Esophagus squamous epithelium (tissue), 5 donors: ENCODE measurements at regions not wholly inside any gene's neighbourhood (a gene's known extent, or its start where the extent isn't known, plus 50 kb on each side); places are given as distances from the start of the nearest gene placed in this dataset.
"Not testable (repeated sequence)": the region's sequence is repeated elsewhere in the genome, so short reads cannot be mapped to it uniquely, and the experiment has no call there.

ENCODE experiments used
- DNase-seq: peaks from one replicate; lab custom pipeline; 2025; lab: John Stamatoyannopoulos, UW
- H3K27ac ChIP-seq, 4 donors: fragments of 200-600 bp; sonication (generic); one replicate each; pipeline ENCODE4 v1.5.1; 2016 to 2019; ENCODE audit warnings: mild to moderate bottlenecking in 1 of 4
- H3K27me3 ChIP-seq, 4 donors: fragments of 200-600 bp; sonication (generic); 1 replicate in 3 of 4; 2 replicates in 1 of 4; pipeline versions ENCODE4 v1.5.1 to v1.6.0; 2017 to 2021; ENCODE audit warnings: antibody characterized with exemption in 1 of 4
- H3K36me3 ChIP-seq, 3 donors: fragments of 200-600 bp; sonication (generic); one replicate each; pipeline ENCODE4 v1.5.1; 2016 to 2019
- H3K4me1 ChIP-seq, 3 donors: fragments of 200-600 bp; sonication (generic); one replicate each; pipeline ENCODE4 v1.5.1; 2017 to 2019
- H3K4me3 ChIP-seq, 4 donors: fragments of 200-600 bp; sonication (generic); 1 replicate in 3 of 4; 2 replicates in 1 of 4; pipeline ENCODE4 v1.5.1; 2016 to 2019; ENCODE audit warnings: mild to moderate bottlenecking in 2 of 4, moderate library complexity in 1 of 4
- H3K9me3 ChIP-seq, 3 donors: fragments of 200-600 bp; sonication (generic); one replicate each; pipeline ENCODE4 v1.5.1; 2016 to 2019
- POLR2A ChIP-seq, 4 donors: fragments of 450-650 bp; IDR thresholded peaks; one replicate each; pipeline ENCODE4 v1.6.1; 2017; ENCODE audit warnings: antibody characterized with exemption in 4 of 4, mild to moderate bottlenecking in 4 of 4, moderate library complexity in 3 of 4
- WGBS, 2 donors: methylation state at CpG; one replicate each; pipeline ENCODE4 v1.1.5; 2018; 5-methylcytosine and 5-hydroxymethylcytosine counted together
- intact Hi-C: fragments of 100-400 bp; cut with DNase I; formaldehyde crosslinking; loops from one replicate; pipeline ENCODE4 v1.15.0; 2022
- TF ChIP-seq, protein P1 (sequence below), 6 experiments: fragments of 450-650 bp in 4 of 6; fragments of 200-600 bp in 2 of 6; sonication (generic) in 2 of 6; IDR thresholded peaks; one replicate each; pipeline ENCODE4 v1.5.1; 2016 to 2019; ENCODE audit warnings: antibody characterized with exemption in 6 of 6, mild to moderate bottlenecking in 4 of 6, moderate library complexity in 4 of 6
- donor health status: DM: yes; HTN: yes; CAD: no.

DNA sequence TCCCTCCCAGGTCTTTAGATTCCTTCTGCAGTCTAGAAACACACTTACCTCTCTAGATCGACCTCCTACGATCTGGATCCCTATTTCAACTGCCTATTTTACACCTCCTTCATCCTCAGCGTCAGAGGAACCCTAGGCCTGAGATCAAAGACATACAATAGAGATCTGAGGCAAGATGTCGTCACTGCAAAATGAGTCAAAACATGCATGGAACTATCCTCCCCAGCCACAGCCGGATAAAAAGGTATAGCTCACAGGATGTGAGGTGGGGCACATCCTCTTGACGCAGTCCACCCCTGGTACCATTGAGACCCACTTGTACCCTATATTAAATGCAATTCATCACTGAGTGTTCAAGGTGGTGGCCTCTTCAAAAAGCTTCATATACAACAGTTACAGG, 63.7 kb upstream of the DNAJC10 start:
- no peak for DNase-seq
- intact Hi-C loops: loop anchor here (5.0 kb wide), 1 partner anchor 465 kb away; no protein-coding TSS in a partner anchor
- whole genome bisulfite sequencing, 2 donors: 61 to 63% methylated on average over 5 to 6 of the region's 6 CpGs

DNA sequence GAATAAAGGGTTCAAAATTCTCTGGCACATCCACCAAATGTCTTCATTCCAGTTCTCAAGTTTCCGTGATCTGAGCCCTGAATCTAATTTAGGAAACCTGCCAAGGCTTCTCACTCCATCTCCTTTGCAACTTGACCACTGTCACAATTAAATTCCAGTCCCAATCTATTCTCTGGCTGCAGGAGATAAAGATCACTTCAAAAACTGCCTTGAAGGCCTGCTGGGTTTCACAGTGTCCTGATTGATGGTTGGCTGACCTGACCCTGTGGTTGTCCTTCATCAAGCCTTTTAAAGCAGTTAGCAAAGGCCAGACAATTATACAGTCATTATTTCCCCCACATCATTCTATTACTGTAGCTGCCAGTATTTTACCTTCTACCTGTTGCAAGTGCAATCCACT, 60.3 kb upstream of the DNAJC10 start:
- Histone ChIP-seq H3K4me3 (no peak overlapping the region), H3K4me1 (peaks cover 0 to 3% (median 0%) of the 10 kb centered on the region in 3 donors), H3K9me3 (no peaks in the 10 kb centered on the region), H3K27ac (no peak overlapping the region), H3K36me3 (no peaks in the 10 kb centered on the region), H3K27me3 (no peaks in the 10 kb centered on the region)
- no peak for DNase-seq
- WGBS, 2 donors: 29 to 63% methylated on average over 1 of the region's 1 CpG
- TF ChIP-seq, protein P1, sequence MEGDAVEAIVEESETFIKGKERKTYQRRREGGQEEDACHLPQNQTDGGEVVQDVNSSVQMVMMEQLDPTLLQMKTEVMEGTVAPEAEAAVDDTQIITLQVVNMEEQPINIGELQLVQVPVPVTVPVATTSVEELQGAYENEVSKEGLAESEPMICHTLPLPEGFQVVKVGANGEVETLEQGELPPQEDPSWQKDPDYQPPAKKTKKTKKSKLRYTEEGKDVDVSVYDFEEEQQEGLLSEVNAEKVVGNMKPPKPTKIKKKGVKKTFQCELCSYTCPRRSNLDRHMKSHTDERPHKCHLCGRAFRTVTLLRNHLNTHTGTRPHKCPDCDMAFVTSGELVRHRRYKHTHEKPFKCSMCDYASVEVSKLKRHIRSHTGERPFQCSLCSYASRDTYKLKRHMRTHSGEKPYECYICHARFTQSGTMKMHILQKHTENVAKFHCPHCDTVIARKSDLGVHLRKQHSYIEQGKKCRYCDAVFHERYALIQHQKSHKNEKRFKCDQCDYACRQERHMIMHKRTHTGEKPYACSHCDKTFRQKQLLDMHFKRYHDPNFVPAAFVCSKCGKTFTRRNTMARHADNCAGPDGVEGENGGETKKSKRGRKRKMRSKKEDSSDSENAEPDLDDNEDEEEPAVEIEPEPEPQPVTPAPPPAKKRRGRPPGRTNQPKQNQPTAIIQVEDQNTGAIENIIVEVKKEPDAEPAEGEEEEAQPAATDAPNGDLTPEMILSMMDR (IDR thresholded peaks at IDR 0.05): no peak
- TF ChIP-seq POLR2A (IDR thresholded peaks at IDR 0.05): no peak
- intact Hi-C loops: no loop called here

More for the DNA sequence above, 63.7 kb upstream of the DNAJC10 start:
- H3K9me3 ChIP-seq: no peaks in the 10 kb centered on the region
- H3K27ac ChIP-seq: no peak overlapping the region
- no peak for TF ChIP-seq POLR2A (IDR thresholded peaks at IDR 0.05)
- TF ChIP-seq, protein P1 (IDR thresholded peaks at IDR 0.05): no peak
- H3K4me1 ChIP-seq: peaks cover 0 to 6% (median 0%) of the 10 kb centered on the region in 3 donors
- no peak overlapping the region for H3K4me3 ChIP-seq
- no peaks in the 10 kb centered on the region for H3K27me3 ChIP-seq
- H3K36me3 ChIP-seq: no peaks in the 10 kb centered on the region

DNA sequence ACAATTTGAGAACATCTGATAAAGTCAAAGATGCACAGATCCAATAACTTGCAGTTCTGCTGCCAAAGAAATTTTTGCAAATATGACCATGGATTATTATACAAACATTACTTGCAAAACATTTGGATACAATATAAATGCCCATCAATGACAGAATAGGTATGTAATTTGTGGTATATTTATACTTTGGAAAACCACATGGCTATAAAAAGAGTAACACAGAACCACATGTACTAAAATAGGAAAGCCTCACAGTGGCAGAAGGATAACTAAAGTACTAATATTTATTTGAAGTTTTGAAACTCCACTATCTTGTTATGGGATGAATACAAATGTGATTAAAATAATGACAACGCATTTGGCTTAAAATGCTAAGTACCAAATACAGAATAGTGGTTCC, 51.8 kb upstream of the DNAJC10 start:
- Histone ChIP-seq H3K9me3 (no peaks in the 10 kb centered on the region), H3K4me1 (no peaks in the 10 kb centered on the region), H3K36me3 (no peaks in the 10 kb centered on the region), H3K4me3 (no peak overlapping the region), H3K27me3 (no peaks in the 10 kb centered on the region), H3K27ac (no peak overlapping the region)
- intact Hi-C loops: no loop called here
- 67 to 68% methylated on average over 1 of the region's 1 CpG for WGBS, 2 donors
- TF ChIP-seq, protein P1 (IDR thresholded peaks at IDR 0.05): no peak
- no peak for TF ChIP-seq POLR2A (IDR thresholded peaks at IDR 0.05)
- no peak for DNase-seq

DNA sequence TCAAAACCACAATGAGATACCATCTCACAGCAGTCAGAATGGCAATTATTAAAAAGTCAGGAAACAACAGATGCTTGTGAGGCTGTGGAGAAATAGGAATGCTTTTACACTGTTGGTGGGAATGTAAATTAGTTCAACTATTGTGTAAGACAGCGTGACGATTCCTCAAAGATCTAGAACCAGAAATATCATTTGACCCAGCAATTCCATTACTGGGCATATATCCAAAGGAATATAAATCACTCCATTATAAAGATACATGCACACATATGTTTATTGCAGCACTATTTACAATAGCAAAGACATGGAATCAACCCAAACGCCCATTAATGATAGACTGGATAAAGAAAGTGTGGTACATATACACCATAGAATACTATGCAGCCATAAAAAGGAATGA, 50.6 kb upstream of the DNAJC10 start:
- intact Hi-C loops: not testable (repeated sequence)

More for the DNA sequence above, 50.6 kb upstream of the DNAJC10 start:
- not testable (repeated sequence) for H3K9me3 ChIP-seq, H3K36me3 ChIP-seq, H3K27ac ChIP-seq, DNase-seq, H3K4me1 ChIP-seq, H3K4me3 ChIP-seq, H3K27me3 ChIP-seq
- 66 to 71% methylated on average over 3 of the region's 3 CpGs for WGBS, 2 donors
